HL-60/S4 treated with phorbol 12-myristate 13-acetate at 8.2 ng/mL for 4 days and 3 days (cell line): ENCODE measurements at regions not wholly inside any gene's neighbourhood (a gene's known extent, or its start where the extent isn't known, plus 50 kb on each side); places are given as distances from the start of the nearest gene placed in this dataset.
"Not testable (repeated sequence)": the region's sequence is repeated elsewhere in the genome, so short reads cannot be mapped to it uniquely, and the experiment has no call there.

Experiments
- in situ Hi-C: fragments of 300-500 bp; cut with MboI; formaldehyde crosslinking; loops from 2 replicates; pipeline ENCODE4 v1.15.0; 2022; ENCODE audit warnings: low sequenced_read_pairs

DNA sequence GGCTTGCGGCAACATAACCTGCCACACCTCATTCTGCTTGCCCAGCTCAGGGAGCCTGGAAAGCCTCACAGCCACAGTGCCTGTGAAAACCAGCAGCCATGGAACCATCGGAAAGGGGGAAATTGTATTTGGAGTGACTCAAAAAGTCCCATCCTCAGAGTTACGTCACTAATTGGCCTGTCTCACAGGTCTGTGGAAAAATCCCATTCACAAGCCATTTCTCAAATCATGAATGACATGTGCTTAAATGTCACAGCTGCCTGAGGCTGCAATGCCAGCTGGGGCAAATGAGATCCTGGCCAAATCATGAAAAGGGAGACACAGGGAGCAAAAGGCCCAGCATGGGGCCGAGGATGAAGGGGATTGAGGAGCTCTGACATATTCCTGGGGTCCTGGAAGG, 486.9 kb upstream of the RAB6C start:
- in situ Hi-C loops: no loop called here

DNA sequence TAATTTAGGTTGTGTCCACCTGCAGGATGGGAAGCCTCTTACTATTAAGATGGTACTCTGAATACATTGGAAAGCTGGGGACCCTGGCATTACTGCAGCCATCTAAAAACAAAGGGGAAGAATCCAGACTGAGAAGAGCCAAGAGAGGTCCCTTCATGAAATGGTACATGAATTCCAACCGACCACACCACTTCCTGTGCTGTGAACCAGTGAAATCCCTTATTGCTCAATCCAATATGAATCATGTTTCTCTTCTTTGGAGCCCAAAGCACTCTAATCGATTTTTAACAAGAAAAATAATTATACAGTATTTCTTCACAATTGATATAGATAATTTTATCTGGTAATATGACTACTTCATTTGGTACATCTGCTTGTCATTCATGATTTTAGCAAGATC, 479.7 kb upstream of the RAB6C start:
- in situ Hi-C loops: no loop called here

DNA sequence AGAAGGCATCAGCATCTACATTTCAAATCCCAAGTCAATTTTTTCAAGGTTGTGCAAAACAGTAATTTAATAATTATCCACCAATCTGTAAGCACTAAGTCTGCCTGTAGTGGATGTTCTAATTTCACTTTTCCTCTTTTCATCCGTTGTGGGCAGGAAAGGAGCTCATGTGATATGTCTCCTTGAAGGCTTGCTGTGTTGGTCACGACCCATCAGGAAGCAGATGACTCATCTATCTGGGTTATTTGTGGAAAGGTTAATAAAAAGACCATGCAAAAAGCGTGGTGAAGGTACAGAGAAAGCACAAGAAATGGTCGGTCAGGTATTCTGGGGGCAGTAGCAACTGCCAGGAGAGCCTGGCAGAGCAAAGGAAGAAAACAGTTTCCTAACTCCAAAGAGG, 476.7 kb upstream of the RAB6C start:
- in situ Hi-C loops: no loop called here

DNA sequence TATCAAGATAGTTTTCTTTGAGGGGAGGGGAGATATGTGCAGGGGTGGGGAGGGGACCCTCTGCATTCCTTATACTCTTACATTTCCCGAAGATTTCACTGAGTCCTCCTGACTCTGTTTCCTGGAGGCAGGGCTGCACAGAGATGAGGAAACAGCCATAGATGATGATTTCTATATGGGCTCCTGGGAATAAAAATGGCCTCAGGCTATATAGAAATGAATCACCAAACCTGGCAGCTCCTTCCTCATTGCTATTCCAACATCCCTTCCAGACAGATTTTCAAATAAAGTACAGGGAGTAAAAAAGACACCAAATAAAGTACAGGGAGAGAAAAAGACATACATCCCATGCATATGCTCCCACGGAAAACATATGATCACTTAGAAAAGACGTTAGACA, 474.8 kb upstream of the RAB6C start:
- in situ Hi-C loops: no loop called here

DNA sequence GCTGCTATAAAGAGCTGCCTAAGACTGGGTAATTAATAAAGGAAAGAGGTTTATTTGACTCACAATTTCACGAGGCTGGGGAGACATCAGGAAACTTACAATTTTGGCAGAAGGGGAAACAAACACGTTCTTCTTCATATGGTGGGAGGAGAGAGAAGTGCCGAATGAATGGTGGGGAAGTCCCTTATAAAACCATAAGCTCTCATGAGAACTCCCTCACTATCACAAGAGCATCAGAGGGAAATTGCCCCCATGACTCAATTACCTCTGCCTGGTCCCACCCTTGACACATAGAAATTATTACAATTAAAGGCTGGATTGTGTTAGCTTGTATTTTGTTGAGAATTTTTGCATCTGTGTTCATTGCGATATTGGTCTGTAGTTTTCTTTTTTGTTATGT, 460.5 kb upstream of the RAB6C start:
- in situ Hi-C loops: no loop called here

DNA sequence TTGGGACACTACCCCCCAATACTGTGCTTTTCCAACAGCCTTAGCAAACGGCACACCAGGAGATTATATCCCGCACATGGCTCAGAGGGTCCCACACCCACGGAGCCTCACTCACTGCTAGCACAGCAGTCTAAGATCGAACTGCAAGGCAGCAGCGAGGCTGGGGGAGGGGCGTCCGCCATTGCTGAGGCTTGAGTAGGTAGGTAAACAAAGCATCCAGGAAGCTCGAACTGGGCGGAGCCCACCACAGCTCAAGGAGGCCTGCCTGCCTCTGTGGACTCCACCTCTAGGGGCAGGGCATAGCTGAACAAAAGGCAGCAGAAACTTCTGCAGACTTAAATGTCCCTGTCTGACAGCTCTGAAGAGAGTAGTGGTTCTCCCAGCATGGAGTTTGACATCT, 447.3 kb upstream of the RAB6C start:
- in situ Hi-C loops: not testable (repeated sequence)

DNA sequence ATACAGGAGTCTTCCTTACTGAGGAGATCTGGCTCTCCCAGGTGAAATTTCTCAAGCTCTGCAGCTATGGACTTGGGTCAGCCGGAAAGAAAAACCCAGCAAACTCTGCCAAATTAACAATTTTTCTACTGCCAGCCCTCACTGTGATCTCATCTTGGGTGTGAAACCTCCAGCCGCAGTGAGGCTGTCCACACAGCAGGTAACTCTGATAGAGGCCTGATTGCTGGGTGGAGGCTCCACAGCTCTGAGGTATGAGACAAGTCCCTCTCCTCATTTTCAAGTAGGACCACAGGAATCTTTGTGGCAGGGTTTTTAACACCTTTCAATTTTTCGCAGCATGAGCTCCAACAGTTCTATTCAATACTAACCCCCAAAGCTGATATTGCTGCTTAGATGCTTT, 430.6 kb upstream of the RAB6C start:
- in situ Hi-C loops: no loop called here

DNA sequence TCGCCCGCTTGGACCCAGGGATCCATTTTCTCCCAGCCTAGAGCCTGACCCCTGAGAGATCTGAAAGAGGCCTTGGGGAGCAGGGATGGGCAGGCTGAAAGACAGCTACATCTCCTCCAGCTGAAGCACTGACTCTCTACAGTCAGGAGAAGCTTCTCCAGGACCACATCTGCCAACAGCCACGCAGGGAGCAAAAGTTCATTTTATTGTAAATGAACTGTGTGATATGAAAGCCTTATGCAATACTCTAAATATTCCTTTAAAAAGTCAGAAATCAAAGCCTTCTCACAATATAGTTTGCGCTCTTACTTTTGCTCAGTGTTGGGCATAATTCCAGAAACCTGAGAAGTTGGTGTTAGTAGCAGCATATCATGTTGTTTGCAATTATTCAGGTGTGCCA, 428.9 kb upstream of the RAB6C start:
- in situ Hi-C loops: no loop called here

DNA sequence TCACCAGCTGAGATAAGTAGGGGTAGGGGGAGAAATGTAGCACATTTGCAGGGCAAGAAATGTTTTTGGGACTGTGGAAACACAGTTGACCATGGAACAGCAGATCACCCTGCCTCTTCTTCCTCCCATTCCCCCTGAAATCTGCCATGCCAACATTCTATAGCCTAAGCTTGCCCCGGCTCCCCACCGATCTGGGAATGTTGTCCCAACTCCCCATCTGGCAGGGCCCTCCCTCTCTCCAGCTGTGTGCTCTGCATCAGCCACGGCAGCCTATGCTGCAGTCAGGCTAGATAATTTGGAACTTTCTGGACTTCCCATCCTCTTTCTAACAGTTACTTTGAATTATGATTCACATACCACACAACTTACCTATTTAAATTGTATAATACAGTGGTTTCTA, 425.1 kb upstream of the RAB6C start:
- in situ Hi-C loops: no loop called here

DNA sequence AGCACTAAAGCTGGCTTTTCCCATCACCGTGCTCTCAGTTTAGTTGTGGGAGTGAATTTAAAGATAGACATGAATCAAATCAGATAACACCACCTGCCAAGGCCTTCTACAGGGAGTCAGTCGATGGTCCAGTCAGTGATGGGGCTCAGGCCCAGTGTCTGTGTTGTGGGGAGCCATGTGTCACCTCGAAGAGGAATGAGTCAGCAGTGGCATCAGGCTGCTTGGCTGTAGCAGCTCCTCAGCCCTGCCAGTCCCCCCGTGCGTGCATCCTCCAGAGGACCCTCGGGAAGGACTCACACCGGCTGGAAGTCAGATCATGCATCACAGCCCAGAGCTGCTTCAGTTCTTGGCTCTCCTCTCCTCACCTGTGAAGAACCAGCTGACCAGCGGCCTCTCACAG, 420.4 kb upstream of the RAB6C start:
- in situ Hi-C loops: no loop called here

DNA sequence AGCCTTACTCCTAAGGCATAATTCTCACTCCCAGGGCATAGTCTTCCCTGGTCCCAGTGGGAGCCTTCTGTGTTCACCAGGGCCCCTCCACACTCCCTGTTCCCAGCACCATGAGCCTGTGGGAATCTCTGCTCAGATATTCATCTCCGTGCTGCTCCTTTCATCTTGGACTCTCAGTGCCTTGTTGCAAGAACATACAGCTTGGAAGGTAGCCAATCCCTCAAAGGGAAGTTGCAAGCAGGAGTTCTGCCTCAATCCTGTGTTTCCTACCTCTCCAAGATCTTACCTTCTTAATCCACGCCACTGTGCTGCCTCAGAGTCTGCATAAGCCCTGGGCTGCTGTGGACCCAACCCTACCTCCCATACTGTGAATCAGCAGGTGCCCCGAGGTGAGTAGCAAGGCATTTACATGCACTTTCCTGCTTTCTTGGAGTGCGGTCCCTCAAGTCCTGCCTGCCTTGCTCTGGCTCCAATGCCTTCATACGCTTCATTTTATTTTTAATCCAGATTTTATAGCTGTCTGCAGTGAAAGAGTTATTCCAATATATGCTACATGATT, 413.8 kb upstream of the RAB6C start:
- in situ Hi-C loops: no loop called here

DNA sequence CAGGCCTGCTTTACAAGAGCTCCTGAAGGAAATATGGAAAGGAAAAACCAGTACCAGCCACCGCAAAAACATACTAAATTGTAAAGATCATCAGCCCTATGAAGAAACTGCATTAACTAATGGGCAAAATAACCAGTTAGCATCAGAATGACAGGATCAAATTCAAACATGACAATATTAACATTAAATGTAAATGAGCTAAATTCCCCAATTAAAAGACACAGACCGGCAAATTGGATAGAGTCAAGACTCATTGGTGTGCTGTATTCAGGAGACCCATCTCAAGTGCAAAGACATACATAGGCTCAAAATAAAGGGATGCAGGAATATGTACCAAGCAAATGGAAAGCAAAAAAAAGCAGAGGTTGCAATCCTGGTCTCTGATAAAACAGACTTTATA, 408.7 kb upstream of the RAB6C start:
- in situ Hi-C loops: not testable (repeated sequence)

DNA sequence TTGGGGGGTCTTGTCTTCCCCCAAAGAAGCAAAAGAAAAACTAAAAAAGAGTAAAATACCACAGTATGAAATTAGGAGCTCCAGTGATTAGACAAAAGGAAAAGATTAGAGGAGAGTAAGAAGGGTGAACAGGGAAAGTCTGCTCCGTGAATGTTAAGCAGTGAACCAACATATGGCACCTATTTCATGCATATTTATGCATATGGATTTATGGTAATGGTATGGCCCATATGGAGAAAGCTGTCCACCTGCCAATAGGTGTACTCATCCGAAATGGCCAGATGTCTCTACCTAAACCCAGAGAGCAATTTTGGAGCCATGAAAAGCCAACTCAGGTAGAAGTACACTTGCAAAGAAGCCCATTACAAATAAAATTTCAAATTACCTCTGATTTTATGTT, 404.0 kb upstream of the RAB6C start:
- in situ Hi-C loops: no loop called here

DNA sequence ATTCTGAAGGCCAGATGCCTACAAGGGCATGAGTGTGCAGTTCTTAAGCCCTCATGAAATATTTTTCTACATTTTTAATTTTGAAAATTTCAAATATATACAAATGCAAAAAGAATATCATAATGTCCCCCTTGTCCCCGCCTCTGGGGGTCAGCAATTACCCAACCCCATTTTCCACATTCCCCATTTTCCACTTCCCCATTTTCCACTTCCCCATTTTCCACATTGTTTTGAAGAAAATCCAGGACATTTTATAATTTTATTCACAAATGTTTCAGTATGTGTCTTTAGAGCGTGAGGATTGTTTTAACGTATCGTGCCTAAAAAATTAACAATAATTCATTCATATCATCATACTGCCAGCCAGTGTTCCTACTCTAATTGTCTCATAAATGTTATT, 403.6 kb upstream of the RAB6C start:
- in situ Hi-C loops: no loop called here

DNA sequence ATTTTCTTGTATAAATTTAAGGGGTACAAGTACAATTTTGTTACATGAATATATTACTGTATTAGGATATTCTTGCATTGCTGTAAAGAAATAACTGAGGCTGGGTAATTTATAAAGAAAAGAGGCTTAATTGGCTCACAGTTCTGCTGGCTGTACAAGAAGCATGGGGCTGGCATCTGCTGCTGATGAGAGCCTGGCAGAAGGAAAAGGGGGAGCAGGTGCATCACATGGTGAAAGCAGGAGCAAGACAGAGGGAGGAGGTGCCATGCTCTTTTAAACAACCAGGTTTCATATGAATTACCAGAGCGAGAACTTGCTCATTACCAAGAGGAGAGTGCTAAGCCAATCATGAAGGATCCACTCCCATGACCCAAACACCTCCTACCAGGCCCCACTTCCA, 399.5 kb upstream of the RAB6C start:
- in situ Hi-C loops: no loop called here

DNA sequence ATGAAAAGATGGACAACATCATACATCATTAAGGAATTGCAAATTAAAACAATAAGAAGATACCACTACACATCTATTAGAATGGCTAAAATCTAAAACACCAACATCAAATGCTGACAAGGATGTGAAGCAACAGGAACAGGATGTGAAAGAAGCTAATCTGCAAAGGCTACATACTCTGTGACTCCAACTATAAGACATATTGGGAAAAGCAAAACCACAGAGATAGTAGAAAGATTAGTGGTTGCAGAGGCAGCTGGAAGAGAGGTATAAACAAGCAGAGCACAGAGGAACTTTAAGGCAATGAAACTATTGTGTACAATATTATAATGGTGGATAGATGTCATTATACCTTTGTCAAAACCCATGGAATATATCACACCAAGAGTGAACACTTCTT, 393.7 kb upstream of the RAB6C start:
- in situ Hi-C loops: no loop called here

DNA sequence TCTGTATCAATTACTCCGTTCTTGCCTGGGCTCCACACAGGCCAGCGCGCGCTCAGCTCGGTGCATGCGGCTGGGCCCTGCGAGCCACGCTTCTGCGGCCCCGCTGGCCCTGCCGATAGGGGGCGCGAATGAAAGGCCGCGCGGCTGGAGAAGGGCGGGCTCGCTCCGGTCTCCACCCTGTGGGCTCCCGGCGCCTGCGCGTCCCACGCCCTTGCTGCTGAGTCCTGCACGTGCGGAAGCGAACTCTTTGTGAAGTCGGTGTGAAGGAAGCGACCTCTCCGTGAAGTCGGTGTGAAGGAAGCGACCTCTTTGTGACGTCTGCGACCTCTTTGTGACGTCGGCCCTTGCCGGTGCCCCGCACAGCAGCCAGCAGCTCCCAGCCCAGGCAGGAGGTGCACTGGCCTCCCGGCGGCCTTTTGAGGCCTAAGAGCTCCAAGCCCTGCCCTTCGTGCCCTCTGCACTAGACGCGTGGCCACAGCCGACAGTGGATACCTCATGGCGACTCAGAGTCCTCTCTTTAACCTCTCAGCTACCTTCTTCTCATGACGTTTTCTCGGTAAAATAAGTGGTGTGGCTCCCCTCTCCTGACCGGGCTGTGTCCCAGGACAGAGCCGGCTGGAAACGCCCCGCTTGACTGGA, 391.9 kb upstream of the RAB6C start:
- in situ Hi-C loops: no loop called here

DNA sequence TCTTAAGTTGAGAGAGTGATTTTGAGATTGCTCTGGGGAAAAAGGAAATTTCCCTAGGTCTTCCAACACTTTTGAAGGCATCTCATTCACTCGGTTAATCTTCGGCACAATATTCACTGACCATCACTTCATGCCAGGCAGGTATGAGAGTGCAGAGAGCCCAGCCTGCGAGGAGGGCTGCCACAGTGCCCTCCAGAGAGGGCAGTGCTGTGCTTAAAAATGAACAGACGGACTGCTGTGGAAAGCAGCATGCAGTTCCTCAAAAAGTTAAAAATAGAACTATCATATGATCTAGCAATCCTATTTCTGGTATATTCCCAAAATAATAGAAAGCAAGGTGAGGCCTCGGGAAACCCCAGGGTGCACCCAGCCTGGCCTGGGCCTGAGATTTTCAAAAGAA, 374.9 kb upstream of the RAB6C start:
- in situ Hi-C loops: no loop called here

DNA sequence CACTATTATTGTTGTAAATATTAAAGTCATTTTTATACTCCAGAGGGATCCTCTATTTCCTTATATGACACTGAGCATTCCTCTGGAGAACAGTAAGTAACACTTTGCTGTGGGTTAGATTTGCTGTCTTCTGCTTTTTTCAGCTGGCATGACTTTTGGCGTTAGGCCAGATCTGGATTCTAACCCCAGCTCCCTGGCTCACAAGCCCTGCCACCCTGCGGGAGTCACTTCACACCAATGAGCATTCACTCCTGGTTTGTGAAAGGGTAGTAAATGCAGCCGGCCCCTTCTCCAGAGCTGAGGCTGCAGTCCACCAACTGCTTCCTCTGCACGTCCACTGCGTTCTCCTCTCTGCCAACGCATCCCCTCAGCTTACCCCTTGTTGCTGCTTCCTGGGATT, 373.8 kb upstream of the RAB6C start:
- in situ Hi-C loops: no loop called here

DNA sequence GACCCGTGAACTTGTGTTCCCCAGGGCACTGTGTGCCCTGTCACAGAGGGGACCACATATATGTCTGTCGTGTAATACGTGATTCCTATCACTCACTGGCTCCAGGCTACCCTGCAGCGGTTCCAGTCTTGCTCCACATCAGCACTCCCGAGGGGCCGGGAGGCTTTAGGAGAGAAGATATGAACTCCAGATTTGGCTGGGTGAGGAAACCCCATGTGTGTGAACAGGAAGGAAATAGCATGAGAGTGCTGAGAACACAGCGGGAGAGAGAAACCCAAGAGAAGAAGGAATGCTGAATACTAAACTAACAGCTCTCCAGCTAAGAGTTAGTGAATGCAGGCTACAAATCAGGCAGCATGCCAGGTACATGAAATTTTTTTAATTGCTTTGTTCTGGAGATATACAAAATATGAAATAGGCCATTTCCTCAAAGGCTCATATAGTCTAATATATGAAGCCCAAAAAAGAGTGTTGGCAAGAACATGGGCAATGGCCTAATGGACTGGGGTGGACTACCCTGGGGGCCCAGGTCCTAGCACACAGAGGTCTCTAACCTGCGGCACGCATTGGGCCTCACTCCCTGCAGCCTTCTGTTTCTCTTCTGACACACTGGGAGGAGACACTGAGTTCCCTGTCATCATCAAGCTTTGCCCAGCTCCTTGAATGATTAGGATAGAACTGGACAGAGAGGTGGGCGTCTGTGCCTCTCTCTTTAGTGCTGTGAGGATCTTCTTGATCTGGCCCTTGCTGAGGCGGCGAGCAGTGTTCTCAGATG, 372.8 kb upstream of the RAB6C start:
- in situ Hi-C loops: no loop called here

DNA sequence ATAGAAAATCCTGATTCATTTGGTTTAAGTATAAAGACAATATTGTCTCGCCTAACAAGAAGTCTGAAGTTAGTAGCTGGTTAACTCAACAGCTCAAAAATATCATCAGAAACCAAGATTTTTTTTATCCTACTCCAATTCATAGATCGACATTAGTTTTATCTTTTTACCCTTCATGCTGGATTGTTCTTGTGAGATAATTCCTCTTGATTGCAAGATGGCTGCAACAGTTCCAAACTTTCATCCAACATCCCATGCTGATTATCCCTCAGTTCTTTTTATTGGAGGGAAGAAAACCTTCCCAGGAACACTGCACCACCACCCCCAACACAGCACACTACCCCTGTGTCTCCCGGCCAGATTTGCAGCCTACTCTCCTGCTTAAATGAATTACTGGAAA, 370.2 kb upstream of the RAB6C start:
- in situ Hi-C loops: no loop called here

DNA sequence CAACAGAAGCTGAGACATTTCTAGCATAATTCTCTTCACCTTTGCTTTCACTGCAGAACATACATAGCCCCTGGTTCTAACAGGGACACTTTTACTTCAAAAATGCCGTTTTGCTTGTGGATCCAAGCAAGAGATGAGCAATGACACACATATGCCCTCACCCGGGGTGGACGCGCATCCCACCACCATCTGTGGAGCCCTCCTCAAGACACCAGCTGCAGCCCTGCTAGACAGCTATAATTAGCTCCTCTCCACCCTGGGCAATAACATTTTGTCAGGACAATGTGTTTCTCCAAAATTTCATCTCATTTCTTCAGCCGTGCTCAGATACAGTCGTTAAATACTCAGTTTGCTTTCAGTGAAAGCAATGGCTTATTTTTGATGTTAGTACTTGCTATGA, 368.7 kb upstream of the RAB6C start:
- in situ Hi-C loops: no loop called here

DNA sequence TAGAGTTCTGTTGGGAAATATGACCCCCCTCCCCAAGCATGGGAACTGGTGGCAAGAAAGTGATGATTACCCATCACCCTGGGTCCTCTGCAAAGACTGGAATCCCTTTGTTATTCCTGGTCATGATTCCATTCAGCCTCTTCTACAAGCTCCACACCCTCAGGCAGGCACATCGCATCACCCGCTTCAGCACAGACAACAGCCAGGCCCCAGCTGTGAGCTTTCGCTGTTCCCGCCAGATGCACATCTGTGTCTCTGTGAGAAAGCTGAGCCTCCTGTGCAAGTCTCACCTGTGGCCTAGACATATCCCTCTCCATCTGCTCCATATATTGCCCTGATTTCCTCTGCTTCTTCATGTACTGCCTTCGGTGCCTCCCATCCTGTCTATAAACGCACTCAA, 368.0 kb upstream of the RAB6C start:
- in situ Hi-C loops: no loop called here
